ENCODE measurements at regions not wholly inside any gene's neighbourhood (a gene's known extent, or its start where the extent isn't known, plus 50 kb on each side); places are given as distances from the start of the nearest gene placed in this dataset.
"Not testable (repeated sequence)": the region's sequence is repeated elsewhere in the genome, so short reads cannot be mapped to it uniquely, and the experiment has no call there.

GRCh38 chr9:32200896-32201295 is 183.5 kb upstream of the ACO1 start:
- DNase-seq, result no peak

DNA sequence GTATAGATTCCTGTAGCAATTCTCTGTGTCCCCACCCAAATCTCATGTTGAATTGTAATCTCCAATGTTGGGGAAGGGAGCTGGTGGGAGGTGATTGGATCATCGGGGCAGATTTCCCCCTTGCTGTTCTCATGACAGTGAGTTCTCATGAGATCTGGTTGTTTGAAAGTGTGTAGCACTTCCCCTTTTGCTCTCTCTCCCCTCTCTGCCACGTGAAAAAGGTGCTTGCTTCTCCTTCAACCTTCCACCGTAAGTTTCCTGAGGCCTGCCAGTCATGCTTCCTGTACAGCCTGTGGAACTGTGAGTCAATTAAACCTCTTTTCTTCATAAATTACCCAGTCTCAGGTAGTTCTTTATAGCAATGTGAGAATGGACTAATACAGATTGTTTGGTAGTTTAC is 175.3 kb upstream of the ACO1 start:
- not testable (repeated sequence) for DNase-seq

DNA sequence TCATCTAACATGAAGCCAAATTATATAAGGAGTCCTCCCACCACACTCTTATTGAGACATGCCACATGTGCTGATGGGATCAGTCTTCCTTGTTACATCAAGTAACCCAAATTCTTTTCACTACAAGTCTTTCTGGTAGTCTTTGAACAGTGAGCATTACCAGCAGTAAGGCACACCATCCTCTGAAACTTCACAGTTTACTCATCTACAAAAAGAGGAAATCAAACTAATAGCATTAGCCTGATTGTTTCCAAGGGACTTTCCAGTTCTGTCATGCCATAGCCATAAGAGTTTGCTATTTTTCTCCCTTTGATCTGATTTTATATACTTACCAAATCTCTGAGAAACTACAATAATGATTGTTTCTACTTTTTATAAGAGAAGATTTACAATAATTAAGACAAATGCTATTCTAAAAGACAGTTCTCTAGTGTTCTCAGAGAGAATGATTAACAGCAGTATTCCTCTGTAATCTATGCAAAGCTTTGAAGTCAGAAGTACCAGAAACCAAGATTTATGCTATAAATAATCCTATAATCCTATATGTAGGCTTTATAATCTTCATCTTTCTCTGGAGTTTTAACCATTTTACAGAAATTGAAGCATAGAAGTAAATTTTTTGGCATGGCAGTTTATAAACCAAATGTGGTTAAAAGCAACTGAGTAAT is 166.2 kb upstream of the ACO1 start:
- no peak for DNase-seq

DNA sequence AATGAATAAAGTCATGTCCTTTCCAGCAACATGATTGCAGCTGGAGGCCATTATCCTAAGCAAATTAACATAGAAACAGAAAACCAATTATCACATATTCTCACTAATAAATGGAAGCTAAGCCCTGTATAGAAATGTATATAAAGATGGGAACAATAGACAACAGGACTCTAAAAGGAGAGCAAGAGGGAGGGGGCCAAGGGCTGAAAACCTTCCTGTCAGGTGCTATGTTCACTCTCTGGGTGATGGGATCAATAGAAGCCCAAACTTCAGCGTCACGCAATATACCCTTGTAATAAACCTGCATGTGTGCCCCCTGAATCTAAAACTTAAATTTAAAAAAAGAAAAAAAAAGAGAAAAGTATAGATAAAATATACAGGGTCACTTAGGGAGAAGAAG is 163.7 kb upstream of the ACO1 start:
- no peak for DNase-seq

- no peak for DNase-seq
These were observed 150.0 kb upstream of the ACO1 start for GRCh38 chr9:32234451-32234850.

DNA sequence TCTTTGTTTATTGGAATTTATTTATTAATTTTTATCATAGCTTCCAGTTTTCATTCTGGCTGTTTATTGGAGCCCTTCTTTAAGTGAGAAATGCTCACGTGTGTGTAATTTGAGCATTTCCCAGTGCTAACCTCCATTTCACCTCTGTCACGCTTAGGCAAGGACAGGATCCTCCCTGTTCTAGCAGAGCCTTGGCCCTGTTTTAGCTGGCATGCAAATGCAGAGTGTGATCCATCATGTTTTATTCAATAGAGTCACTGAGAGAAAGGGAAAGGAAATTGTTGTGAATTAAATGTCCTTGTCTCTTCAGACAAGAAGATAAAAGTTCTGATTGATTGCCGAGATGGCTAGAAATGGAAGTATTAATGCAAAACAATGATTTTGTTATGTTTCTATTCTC is 137.3 kb upstream of the ACO1 start:
- DNase-seq, result no peak

GRCh38 chr9:32248189-32248712 is 136.2 kb upstream of the ACO1 start:
- DNase-seq, result no peak

GRCh38 chr9:32251539-32251938 is 132.9 kb upstream of the ACO1 start:
- DNase-seq, result peak in 1 of 2 donors; percentile 2

DNA sequence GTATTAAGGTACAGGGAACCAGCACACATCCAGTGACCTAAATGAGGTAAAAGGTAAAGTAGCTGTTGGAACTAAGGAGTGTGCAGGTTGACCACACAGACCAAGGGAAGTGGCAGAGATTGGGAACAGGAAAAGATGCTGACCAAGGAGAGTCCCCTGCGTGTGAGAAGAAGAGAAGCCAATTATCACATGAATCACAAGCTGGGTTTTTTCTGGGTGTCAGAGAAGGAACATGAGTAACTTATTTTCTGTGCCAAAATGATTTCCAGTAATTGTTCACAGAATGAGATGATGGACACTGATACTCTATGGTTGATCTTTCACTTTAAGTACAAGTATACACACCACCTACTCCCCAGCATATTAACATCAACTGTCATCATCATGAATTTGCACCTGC is 130.7 kb upstream of the ACO1 start:
- DNase-seq, result no peak

- DNase-seq, result no peak
These were observed 129.4 kb upstream of the ACO1 start for GRCh38 chr9:32255026-32255425.

DNA sequence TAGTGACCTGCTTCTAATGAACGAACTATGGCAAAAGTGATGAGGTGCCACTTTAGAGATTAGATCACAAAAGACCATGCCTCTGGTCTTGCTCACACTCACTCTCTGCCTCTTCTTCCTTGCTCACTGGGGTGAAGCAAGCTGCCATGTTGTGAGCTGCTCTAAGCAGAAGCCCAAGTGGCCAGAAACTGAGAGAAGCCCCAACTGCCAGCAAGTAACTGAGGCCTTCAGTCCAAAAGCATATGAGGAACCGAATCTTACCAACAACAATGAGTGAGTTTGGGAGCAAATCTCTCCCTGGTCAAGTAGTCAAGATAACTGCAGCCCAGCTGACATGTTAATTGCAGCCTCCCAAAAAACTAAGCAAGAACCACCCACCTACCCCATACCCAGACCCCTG is 126.0 kb upstream of the ACO1 start:
- DNase-seq, result no peak

DNA sequence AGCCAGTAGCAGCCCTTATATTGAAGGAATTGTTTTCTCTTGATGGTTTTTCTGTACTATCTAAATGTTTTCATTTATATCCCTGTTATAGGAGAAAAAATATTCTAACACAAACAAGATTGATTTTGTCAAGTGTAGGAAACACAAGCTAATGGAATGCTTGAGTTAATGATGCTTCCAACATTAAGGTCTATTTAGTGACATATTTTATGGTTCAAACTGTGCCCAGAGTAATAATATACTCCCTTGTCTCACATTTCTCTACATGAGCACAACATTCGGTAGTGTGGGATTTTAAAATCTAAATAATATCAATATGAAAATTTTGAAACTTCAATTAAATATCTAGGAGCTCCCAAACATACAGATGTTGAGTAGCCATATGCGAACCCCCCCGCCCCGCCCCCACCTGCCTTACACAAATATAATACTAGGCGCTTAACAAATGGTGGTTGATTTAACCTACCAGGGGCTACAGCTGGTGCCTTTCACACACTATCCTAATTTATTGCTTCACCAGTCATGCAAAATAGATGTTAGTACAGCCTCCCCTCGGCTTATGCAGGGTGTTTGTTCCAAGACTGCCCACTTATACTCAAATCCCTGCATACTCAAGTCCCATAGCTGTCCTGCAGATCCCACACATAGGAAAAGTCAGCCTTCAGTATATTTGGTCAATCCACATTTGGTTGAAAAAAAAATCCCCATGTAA is 124.1 kb upstream of the ACO1 start:
- DNase-seq, result no peak

DNA sequence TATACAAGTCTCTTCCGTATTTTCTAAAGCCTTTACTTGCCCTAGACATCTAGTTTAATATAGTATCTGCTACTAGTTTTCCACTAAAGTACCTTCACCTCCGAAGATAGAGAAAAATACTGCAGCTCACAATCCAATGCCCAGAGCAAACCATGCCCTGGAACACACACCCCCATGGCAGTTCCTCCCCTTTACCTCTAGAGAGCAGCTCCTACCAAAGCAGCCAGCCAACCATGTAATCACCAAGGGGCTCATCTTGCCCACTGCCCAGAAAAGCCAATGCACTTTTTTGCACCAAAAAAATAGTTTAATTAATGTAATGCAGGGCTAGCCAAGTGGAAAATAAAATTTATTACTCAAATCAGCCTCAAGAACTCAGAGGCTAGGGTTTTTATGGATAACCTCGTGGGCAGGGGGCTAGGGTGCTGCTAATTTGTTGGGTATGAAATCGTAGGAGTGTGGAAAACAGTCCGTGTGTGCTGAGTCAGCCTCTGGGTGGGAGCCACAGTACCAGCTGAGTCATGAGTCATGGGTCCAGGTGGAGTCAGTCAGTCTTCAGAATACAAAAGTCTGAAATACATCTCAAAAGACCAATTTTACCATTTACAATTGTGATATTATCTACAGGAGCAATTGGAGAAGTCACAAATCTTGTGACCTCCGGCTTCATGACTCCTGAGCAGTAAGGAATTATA is 120.1 kb upstream of the ACO1 start:
- no peak for DNase-seq

GRCh38 chr9:32265037-32265436 is 119.4 kb upstream of the ACO1 start:
- DNase-seq, result no peak

DNA sequence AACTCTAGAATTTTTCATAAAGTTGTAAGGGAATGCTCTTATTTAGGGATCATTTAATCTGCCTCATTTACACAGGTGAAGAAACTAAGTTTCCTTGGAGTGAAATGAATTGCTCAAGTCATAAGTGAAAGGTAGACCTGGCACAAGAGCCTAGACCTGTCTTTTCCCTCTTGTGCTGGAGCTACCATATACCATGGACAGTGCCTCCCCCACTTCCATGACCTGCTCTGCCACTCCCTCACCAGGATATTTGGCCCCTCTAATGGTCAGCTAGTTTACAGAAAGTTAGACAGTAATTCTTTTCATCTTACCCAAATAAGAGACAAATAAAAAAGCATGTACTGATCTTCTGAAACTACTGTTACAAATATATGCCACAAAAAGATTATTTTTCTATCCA is 105.5 kb upstream of the ACO1 start:
- DNase-seq, result no peak

DNA sequence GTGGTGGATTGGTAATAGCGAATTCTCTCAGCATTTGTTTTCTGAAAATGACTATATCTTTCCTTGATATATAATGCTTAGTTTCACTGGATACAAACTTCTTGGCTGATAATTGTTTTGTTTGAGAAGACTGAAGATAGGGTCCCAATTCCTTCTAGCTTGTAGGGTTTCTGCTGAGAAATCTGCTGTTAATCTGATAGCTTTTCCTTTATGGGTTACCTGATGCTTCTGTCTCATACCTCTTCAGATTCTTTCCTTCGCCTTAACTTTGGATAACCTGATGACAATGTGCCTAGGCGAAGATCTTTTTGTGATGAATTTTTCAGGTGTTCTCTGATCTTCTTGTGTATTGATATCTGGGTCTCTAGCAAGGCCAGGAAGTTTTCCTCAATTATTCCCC is 94.7 kb upstream of the ACO1 start:
- no peak for DNase-seq

DNA sequence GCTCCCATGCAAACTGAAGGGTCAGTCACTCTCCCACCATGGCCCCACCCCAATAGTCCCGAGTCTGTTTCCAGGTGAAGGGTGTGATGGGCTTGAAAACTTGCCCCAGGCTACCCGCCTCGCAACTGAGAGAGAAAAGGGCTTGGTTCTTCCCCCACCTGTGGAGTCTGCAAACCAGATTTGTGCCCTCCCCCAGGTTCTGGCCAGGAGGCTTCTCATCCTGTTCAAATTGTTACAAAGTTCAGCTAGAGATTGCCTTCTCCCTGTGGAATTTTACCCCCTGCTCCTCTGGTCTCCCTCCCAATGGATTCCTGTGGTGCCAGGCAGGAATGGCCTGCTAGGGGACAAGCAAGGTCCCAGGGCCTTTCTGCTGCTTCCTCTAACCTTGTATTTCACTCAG is 93.1 kb upstream of the ACO1 start:
- DNase-seq, result no peak

DNA sequence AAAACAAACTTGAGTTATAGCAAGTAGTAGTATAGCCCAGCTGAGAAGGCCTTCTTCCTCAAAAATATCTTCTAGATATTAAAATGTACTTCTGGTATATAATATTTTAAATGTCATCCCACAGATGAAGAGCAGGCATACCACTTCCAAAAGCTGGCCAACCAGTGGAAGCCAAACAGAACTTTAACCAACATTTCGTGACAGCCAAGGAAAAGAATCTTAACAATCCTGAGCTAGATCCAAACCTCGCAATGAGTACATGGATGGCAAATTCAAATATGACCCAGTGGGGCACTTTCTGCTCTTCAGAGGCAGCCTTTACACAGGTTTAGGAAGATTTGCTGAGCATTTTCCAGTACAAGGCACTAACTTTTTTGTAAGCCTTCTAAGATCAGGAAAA is 91.8 kb upstream of the ACO1 start:
- DNase-seq, result no peak

GRCh38 chr9:32293091-32293490 is 91.4 kb upstream of the ACO1 start:
- no peak for DNase-seq

GRCh38 chr9:32294106-32294505 is 90.3 kb upstream of the ACO1 start:
- no peak for DNase-seq

- DNase-seq, result no peak
These were observed 84.1 kb upstream of the ACO1 start for GRCh38 chr9:32300373-32300772.

GRCh38 chr9:32304495-32304894 is 79.9 kb upstream of the ACO1 start:
- DNase-seq, result no peak

DNA sequence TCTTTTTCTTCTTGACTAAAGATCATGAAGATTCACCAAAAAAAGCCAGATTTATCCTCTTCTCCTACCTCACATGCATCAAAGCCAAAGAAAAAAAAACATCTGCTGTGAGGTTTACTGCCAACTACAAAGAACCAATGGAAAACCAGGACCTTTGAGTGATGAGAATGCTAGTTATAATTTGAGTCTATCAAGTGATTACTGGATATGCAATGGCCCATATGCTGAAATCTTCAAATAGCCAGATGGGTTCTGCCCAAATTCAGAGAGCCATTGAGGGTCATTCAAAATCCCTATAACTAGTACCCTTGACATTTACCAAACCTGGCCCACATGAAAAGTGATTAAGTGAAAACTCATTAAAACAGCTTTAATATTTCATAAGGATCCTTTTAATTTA is 78.4 kb upstream of the ACO1 start:
- no peak for DNase-seq

- DNase-seq, result no peak
These were observed 65.0 kb upstream of the ACO1 start for GRCh38 chr9:32319312-32319929.

Measured in bone marrow (tissue), 2 donors.